CD4-positive, alpha-beta T cell treated with Interleukin-15 for 1 hour (primary cell): ENCODE measurements at regions not wholly inside any gene's neighbourhood (a gene's known extent, or its start where the extent isn't known, plus 50 kb on each side); places are given as distances from the start of the nearest gene placed in this dataset.
A peak's percentile ranks its signal among the peaks of the same experiment; 100 is the strongest.

ENCODE experiments used
- DNase-seq: peaks from one replicate; pipeline ENCODE4 v3.0.0-alpha.2; 2020

DNA sequence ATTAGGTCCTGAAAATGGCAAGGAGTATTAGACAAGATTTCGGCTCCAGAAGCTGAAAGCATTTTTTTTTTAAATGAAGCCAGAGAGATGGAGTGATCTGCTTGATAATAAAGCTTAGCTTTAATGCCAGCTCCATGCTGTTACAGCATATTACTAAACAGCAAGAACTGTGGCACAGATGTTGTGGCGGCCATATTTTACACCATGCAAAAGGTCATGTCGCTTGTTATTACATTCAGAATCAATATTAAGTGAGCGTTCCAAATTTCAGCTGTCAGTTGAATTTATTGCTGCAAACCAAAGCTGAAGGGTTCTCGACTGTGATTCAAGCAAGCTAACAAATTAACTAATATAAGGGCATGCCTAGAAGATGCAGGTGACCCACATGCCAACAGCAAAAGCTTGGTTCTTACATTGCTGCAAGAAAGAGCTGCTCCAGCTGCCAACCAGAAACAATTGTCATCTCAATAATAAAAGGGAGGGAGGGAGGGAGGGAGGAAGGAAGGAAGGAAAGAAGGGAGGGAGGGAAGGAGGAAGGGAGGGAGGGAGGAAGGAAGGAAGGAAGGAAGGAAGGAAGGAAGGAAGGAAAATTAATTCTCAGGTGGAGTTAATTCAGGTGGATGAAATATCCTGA, 517.7 kb upstream of the WWC1 start:
- DNase-seq: no peak

DNA sequence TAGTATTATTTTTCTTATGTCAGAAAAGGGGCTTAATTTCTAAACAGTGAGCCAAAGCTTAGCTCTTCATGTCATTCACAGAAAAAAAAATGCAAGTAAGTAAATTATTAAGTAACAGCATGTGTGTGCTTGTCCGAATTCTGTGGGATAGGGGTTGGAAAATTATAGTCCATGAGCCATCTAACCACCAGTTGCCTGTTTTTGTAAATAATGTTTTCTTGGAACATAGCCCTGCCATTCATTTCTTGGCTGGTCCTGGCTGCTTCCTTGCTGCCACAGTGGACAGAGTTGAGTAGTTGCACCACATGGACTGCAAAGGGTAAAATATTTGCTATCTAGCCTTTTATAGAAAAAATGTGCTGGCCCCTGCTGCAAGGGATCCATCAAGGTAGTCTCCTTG, 513.7 kb upstream of the WWC1 start:
- DNase-seq: no peak

DNA sequence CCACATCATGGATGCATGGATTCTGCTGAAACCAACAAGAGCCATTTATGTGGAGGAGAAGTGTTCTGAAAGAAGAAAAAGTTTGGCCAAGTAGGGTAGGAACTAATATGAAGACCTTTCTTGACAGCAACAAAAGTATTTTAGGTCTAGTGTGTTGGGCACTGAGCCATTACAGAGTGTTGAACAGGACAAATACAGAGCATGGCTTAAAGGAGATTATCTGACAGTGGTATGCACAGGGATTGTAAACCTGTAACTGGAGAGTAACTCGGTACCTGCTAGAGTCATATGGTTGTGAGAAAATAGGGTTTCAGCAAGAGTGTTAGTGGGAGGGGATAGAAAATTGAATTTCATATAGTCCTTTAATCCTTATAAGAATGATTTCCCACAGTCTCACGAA, 513.2 kb upstream of the WWC1 start:
- DNase-seq: no peak

DNA sequence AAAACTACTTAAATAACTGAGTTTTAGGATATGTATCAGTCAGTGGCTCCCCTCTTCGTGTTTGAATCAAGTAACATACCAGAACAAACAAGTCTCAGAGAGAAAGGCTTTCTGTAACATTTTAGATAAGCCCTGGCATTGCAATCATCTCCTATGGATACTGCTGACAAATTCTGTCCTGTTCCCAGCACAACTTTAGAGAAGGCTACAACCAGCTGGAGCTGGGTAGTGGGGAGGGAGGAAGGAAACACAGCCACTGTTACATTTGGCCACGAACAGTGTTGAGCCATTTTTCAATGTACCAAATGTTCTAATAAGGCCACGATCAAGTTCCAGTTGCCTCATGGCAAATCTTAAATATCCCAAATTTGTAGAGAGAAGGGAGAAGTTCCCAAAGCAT, 511.8 kb upstream of the WWC1 start:
- DNase-seq: no peak

GRCh38 chr5:167780177-167780576, 511.3 kb upstream of the WWC1 start:
- DNase-seq: no peak

GRCh38 chr5:167783145-167783817, 508.2 kb upstream of the WWC1 start:
- DNase-seq: peak; percentile 17

DNA sequence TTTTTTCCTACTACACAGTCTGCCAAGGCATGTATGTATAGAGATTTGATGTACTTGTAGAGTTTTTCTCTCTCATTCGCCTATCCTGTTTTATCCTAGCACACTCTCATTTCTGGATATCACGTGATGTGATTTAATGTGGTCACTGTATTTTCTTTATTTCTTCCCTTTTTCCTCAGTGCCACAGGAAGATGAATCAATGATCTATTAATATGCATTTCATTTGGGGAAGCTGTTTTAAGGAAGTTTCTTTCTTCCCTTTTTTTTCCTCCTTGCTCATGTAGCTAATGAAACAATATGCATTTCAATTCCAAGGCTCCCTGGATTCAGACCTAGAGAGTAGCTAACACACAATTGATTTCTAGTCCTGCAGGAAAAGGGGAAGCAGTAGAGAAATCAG, 506.3 kb upstream of the WWC1 start:
- DNase-seq: no peak

DNA sequence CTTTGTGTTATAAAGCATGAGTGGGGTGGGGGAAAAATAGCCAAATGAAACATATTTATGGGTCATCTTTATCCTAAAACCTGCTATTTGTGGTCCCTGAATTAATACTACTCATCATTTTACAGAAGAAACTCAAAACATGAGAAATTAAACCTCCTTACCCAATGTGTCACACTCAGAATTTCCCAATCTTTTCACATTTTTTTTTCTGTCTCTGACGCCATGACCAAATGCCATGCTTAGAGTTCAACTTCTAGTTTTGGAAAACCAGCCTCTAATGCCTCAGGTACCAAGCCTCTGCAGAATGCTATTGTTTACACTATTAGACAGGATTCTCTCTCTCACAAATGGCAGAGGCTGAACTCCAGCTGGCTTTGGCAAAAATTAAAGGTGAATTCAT, 505.5 kb upstream of the WWC1 start:
- no peak for DNase-seq

DNA sequence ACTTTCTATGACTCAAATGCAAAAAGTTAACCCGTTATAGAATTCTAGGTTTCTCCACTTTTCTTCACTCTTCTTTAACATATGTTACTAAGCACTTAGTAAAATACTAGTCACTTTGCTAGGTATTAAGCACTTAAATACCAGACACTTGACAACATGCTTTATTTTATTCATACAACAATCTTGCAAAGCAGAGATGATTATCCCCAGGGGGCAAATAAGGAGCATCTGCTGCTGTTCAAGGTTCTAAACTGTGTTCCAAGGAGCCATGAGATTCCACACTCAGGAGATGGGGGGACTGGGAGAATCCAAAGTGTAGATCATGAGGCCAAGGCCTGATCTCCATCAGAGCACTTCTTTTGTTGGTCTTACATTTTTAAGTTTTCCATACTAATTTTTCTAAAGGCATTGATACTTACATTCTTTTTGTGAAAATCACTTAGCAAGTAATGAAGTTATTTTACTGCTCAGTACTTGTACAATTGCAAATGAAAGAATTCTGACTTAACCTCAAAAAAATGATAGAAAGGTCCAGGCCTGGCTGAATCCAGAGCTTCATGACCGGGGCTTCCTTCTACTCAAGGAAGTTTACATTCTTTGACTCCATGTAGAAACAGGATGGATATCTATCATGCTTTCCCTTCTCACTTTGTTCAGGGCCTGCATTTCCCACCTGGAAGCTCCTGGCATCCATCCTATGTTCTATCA, 504.4 kb upstream of the WWC1 start:
- no peak for DNase-seq

- DNase-seq: no peak
These were observed 501.4 kb upstream of the WWC1 start for GRCh38 chr5:167790045-167790444.

GRCh38 chr5:167790462-167791260, 500.8 kb upstream of the WWC1 start:
- no peak for DNase-seq

- DNase-seq: no peak
These were observed 498.9 kb upstream of the WWC1 start for GRCh38 chr5:167792514-167792913.

DNA sequence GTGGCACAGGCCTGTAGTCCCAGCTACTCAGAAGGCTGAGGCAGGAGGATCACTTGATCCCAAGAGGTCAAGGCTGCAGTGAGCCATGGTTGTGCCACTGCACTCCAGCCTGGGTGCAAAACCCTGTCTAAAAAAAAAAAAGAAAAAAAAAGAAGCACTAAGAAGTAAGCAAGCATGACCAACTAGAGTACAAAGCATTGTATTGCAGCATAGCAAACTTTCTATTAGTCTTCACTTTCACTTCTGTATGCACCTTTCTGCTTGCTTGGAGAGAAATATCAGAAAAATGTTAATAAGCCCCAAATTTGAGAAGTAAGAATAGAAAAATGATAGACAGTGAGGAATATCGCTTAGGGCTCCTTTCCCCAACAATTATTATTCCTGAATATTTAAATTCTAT, 497.7 kb upstream of the WWC1 start:
- no peak for DNase-seq

- no peak for DNase-seq
These were observed 497.3 kb upstream of the WWC1 start for GRCh38 chr5:167794121-167794520.

- no peak for DNase-seq
These were observed 494.8 kb upstream of the WWC1 start for GRCh38 chr5:167796672-167797071.

GRCh38 chr5:167797933-167798332, 493.5 kb upstream of the WWC1 start:
- DNase-seq: no peak

GRCh38 chr5:167798448-167798847, 493.0 kb upstream of the WWC1 start:
- DNase-seq: no peak

GRCh38 chr5:167800427-167800826, 491.0 kb upstream of the WWC1 start:
- DNase-seq: no peak

DNA sequence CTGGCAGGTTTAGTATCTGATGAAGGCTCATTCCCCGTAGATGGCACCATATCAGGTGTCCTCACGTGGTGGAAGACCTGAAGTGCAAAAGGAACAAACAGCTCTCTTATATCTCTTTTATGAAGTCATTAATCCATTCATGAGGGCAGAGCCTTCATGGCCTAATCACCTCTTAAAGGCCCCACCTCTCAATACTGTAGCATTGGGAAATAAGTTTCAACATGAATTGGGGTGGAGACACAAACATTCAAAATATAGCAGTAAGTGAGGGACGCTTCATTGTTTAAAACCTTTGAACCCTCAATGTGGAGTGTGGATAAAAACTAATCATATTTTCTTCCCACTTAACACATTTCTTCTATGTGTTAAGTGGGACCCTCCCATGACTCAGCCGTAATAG, 489.4 kb upstream of the WWC1 start:
- DNase-seq: no peak

DNA sequence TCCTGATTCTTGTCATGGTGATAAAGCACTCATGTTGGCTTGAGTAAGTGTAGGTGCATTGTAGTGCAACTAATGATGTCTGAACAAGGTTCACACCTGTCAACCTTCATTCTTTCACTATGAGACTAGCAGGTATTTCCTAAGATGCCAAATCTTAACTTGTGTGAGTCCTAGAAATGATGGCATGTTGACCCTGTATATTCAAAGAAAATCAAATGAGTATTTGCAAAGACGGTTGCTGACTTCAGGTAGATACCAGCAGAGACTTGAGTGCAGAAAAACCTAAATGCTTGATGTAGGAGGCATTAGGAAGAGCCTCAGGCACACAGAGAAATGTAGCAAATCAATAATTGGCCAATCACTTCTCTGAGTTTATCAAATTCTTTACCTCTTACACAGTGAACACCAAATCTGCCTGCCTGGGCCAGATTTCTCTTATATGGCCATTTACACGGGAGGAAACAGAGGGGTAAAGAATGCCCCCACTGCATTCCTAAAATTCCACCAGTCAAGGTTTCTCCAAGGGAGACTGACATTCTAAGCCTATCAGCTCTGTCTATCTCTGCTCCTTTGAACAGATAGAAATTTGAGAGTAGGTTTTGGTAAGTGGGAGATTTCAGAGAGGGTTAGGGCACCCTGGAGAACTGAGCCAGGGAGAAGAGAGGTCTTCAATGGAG, 488.6 kb upstream of the WWC1 start:
- DNase-seq: no peak

- DNase-seq: no peak
These were observed 486.8 kb upstream of the WWC1 start for GRCh38 chr5:167804512-167805220.

GRCh38 chr5:167810573-167810972, 480.9 kb upstream of the WWC1 start:
- no peak for DNase-seq
